HG03045 (cell line): ENCODE measurements at regions not wholly inside any gene's neighbourhood (a gene's known extent, or its start where the extent isn't known, plus 50 kb on each side); places are given as distances from the start of the nearest gene placed in this dataset.

ENCODE experiments used
- ATAC-seq: cut with Tn5 transposase; IDR thresholded peaks from one replicate; pipeline ENCODE4 v1.9.1; 2021; ENCODE audit warnings: mild to moderate bottlenecking, moderate library complexity; ENCODE audit not compliant: unreplicated experiment

- no peak for ATAC-seq
Observed at GRCh38 chr7:117972606-117973005, 99.4 kb upstream of the CTTNBP2 start.

DNA sequence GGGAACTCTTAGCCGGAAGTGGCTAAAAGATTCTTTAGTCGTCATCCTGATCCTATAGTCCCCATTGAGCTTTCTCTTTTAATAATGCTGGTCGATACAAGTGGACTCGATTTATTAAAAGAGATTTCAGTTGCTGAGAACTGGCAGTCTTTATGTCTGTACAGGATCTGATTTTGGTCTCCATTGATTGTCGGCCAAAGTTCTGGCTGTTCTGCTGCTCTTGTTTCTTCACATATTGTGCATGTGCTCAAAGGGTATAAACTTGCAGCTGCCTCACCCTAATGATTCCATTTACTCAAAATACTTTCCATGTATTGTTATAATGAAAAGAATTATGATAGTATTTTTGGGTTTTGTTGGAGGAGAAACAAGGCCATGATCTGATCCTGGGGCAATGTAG is 100.7 kb upstream of the CTTNBP2 start:
- no peak for ATAC-seq

- no peak for ATAC-seq
Observed at GRCh38 chr7:117974891-117975290, 101.7 kb upstream of the CTTNBP2 start.

DNA sequence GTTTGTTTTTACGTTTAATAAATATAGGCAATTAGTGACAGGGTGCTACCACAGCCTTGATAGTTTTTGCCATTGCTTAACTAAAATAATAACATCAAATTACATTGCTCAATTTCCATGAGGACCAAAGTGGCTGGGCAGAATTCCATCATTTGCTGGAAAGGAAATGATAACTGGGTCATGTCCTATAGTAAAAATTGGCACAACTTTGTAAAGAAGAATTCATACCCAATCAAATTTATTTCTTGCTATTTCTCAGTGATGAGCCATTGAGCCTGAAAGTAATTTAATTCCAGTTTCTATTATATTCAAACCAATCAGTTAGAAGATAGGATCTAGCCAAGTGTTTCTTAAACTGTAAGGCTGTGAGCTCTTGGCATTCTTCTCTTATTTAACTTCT is 102.2 kb upstream of the CTTNBP2 start:
- no peak for ATAC-seq

DNA sequence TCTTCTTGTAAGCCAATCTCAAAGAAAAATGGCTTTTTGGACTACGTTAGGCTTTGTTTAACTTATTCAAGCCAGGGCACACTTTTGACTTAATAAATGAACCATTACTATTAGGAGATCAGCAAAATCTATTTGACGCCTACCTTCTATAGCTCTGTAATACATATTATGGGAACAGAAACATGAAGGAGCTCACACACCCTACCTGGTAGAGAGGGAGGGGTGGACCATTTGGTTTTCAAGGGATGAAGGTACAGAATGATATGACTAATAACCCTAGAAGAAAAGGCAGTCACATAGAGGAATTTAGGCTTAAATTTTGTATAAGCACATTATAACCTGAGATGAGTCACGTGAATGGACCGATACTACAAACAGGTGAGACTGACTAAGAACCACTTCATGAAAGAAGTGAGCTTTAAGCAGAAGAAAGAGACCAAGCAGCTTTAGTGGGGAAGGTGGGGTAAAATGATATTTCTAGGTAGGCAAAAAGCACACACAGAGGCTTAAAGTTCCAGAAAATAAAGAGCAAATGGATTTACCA is 106.8 kb upstream of the CTTNBP2 start:
- ATAC-seq = no peak

DNA sequence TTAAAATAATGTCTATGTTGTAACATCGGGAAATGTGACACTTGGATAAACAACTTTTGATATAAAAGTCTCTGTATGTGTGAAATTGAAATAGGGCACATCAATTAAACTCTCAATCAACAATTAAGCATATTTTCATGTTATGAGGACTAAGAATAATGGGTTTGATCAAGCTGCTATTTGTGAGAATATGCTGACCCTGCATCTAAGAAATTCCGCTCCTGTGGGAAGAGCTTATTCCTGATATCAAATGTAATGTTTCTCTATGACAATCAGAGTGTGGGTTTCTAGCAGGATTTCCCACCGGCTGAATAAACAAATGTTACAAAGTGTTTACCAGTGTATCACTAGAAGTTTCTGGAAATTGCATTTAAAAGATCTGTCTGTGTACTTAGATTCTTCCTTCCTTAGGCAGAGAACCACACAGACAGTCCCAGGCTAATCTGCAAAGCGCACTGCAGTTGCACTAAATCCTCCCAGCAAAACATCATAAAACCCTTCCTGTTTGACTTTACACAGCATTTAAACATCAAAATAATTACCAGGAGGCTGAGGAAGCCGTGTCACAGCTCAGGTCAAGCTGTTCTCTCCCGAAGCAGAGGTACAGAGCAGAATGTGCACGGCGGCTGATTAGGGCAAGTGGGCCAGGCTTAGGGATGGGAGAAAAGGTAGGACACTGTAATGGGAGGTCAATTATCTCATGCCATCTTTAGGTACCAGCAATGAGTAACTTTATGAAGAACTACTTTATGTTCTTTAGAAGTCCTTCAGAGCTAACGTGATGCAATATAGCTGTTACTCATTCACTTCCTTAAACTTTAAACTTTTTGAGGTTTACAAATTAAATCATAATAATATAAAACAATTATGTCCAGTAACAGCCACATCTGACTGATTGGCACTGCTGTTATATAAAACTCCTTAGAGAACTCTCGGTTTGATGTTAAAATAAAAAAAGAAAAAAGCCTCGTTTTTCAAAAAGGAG is 109.1 kb upstream of the CTTNBP2 start:
- no peak for ATAC-seq

- ATAC-seq = no peak
Observed at GRCh38 chr7:117986645-117987269, 113.5 kb upstream of the CTTNBP2 start.

GRCh38 chr7:117990834-117991233 is 117.6 kb upstream of the CTTNBP2 start:
- no peak for ATAC-seq

DNA sequence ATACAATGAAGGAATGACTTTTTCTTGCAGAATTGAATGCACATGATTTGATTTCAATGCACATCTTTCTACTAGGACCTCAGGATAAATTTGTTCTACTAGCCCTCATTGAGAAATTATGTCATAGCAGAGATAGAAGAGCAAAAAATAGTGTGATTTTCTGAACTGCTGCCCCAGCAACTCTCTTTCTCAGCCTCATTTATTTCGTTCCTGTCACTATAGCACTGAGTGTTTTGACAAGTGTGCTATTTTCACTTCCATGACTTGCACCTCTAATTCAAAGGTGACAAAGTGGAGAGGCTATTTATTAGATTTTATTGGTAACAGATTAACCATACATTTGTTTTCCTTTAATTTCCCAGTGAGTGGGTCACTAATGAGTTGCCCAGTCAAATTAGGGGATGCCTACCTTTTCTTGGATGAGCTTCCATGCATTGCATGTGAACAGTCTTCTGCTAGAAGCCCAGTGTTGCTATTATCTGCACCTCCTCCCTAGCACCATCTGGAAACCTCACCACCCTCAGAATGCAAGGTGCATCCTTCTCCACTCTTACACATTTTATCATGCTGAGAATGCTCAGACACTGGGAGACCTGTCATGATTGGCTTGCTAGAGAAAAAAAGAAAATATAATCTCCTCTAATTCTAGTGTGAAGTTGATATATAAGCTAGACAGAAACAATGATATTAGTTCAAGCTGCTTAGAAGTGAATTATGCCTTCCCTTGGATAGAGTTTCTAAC is 119.6 kb upstream of the CTTNBP2 start:
- no peak for ATAC-seq

GRCh38 chr7:117993377-117994003 is 120.2 kb upstream of the CTTNBP2 start:
- no peak for ATAC-seq

DNA sequence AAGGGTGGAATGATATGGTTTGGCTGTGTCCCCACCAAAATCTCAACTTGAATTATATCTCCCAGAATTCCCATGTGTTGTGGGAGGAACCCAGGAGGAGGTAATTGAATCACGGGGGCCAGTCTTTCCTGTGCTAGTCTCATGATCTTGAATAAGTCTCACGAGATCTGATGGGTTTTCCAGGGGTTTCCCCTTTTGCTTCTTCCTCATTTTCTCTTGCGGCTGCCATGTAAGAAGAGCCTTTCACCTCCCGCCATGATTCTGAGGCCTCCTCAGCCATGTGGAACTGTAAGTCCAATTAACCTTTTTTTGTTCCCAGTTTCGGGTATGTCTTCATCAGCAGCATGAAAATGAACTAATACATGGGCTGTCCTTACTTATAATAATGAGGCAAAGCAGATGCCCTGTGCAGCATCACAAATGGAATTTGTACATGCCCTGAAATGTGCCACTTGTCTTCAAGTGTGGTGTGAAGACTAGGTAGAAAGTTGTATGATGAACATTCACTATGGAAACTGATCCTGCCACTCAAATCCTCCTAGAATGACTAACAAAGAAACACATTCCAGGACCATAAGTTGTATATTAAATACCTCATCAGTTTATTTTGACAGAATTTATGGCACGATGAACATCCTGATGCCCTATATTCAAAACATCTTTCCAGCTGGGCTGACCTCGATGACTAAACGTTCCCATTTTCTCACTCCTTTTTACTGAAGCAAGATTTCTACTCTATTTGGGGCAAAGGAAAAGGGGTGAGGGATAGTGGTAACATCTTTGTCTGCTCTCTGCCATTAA is 122.8 kb upstream of the CTTNBP2 start:
- ATAC-seq = no peak

DNA sequence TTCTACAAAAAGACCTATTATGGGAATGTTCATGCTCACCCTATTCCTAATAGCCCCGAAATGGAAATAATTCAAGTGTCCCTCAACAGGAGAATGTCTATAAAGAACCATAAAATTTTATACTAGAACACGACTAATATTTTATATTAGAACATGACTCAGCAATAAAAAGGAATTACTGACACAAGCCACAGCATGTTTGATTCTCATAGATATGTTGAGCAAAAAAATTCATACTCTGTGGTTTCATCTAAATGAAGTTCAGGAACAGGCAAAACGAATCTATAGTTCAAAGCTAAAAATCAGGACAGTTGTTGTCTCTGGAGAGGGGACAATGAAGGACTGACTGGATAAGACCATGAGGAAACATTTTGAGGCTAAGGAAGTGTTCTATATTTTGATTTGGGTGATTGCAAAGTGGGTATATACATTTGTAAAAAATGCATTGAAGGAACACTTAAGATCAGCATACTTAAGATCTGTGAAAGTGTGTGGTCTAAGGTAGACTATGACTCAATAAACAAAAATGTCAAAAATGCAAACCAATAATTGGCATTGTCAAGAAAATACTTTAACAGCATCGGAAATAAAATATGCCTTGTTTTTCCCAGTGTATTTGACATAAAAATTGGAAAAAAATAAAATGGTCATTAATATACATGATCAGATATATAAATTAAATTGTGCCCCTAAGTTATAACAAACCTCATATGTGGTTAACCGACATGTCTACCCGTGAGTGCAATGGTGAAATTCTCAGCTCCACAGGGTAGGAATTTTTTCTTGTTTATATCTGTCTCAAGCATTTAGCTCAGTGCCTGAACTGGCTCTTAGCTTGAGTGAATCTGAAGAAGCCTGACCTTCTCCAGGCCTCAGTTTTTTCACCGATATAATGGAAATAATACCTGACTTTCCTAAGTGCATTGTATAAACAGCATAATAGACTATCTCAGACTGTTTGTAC is 124.9 kb upstream of the CTTNBP2 start:
- ATAC-seq = no peak

DNA sequence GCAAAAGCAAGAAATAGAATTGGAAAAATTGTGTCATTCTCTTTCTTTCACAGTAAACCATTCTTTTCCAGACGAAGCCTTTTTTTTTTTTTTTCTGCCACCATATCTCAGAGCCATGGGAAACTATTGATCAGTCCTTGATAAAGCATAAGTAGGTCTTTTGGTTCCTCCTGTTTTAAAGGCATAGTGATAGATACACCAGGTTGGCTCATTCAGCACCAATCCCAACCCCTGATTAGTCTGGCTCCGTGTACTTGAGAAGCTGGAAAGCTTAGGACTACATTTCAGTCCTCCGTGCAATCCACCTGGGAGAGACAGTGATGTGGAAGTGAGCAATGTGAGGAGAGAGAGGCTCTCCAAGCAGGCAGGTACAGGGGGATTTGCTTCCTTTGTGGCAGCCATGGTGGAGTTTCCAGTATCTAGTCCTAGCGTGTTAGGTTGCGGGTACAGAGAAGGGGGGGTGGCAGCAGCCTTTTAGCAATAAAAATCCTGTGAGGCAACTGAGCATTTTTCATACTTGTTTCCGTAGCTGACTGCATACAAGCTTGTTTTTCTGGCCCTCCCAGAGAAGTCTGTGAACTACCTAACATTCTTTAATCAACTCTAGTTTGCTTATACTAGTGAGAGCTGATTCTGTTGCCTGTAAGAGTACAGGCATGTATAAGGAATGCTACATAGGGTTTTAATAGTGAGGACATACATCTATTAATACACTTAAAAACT is 127.4 kb upstream of the CTTNBP2 start:
- ATAC-seq = no peak

DNA sequence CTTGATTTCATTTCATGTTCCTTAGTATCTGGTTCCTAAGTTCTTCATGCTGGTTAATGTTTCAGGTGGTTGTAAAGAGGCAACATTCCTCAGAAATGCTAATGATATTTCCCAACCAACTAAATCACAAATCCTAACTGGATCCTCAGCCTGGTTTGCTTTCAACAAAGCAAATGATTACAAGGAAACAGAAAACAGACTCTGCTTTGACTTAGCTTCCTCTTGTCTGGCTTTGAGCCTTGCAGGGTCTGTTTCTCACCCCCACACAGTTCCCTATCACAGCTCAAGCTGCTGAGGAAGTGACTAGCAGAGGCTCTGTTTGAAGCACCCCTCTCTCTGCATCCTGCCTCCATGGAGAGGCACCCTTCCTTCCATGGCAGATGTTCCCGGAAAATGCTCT is 130.2 kb upstream of the CTTNBP2 start:
- ATAC-seq = no peak

- ATAC-seq = no peak
Observed at GRCh38 chr7:118005026-118005425, 131.8 kb upstream of the CTTNBP2 start.

DNA sequence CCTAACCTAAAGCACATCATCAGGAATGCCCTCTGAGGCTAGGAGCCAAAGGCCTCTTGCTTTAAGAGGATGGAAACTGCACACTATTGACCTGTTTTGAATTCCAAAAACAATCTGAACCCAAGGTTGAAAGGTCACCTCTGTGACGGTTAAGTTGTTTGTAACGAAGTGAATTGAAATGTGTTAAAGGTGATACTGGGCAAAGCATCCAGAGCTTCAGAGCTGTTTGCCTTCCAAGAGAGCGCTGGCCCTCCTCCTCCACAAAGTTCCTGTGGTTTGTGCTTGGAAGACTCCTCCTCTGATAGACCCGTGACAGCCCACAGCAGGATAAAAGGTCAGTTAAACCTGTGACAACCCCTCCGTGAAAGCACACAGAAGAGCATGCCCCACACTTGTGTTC is 133.7 kb upstream of the CTTNBP2 start:
- no peak for ATAC-seq

- no peak for ATAC-seq
Observed at GRCh38 chr7:118009419-118009818, 136.2 kb upstream of the CTTNBP2 start.

DNA sequence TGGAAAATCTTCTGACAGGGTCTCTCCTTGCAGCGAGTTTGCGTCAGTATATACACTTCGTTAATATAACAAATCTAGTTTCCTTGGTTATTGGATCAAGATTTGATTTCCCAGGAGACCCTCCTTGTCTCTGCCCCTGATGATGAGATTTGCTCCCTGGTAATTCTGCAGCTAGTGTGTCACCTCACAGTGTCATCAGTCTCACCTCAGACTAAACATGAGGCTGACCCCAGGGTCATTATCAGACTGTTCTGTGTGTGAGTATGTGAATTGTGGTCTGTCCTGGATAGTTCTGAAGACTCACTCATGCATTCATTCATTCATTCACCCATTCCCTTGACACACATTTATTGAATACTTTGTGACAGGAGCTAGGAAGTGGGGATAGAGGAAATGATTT is 138.4 kb upstream of the CTTNBP2 start:
- no peak for ATAC-seq
